DND-41 (cell line): ENCODE measurements at regions not wholly inside any gene's neighbourhood (a gene's known extent, or its start where the extent isn't known, plus 50 kb on each side); places are given as distances from the start of the nearest gene placed in this dataset.

ENCODE experiments used
- CTCF ChIP-seq: IDR thresholded peaks from 2 replicates; pipeline ENCODE4 v1.5.1; 2012; ENCODE audit warnings: borderline replicate concordance, low read length, moderate library complexity, mild to moderate bottlenecking; ENCODE audit not compliant: poor library complexity, severe bottlenecking; ENCODE audit errors: extremely low read depth
- EZH2 ChIP-seq: IDR thresholded peaks from 3 replicates; pipeline ENCODE4 v1.6.1; 2012; ENCODE audit warnings: borderline replicate concordance, low read depth, mild to moderate bottlenecking, moderate library complexity, low read length, inconsistent platforms; ENCODE audit not compliant: severe bottlenecking

GRCh38 chr5:152113401-152113800, 188.8 kb upstream of the GLRA1 start:
- TF ChIP-seq CTCF, result no peak
- TF ChIP-seq EZH2, result no peak
